ENCODE measurements at regions not wholly inside any gene's neighbourhood (a gene's known extent, or its start where the extent isn't known, plus 50 kb on each side); places are given as distances from the start of the nearest gene placed in this dataset.

- no peak for TF ChIP-seq CTCF (IDR thresholded peaks at IDR 0.05 in 4 of 5, conservative IDR thresholded peaks at IDR 0.05 in 1 of 5)
- TF ChIP-seq POLR2A (IDR thresholded peaks at IDR 0.05): no peak
Observed at GRCh38 chr3:118705487-118706219, 329.0 kb downstream of the IGSF11 start.

All from gastrocnemius medialis (tissue), 4 donors.